ENCODE measurements at regions not wholly inside any gene's neighbourhood (a gene's known extent, or its start where the extent isn't known, plus 50 kb on each side); places are given as distances from the start of the nearest gene placed in this dataset.

DNA sequence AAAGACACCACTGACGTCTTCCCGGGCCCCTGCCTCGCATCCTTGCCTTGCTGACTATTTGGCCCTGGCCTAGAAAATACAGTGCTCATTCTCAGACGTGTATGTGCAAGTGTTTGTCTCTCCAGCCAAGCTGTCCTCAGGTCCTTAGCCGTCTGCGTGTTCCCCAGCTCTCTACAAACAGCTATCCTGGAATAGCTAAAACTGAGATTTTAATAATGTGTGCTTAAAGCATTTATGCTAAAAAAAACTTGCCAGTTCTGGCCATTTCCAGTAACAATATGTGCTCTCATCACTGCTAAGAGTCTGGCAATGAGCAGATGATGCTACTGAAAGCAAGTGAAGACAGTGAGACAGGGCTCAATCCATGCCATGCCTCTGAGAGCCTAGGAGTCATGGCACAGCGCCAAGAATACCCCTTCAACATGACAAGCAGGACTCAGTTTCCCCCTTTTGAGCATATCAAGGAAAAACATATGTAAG, 55.7 kb downstream of the IRF2BP2 start:
- H3K36me3 ChIP-seq (replicated peaks; ENCODE audit: control insufficient read depth, insufficient read depth, low read length) = no peaks in the 10 kb centered on the region
- no peak overlapping the region for H3K4me3 ChIP-seq (ENCODE audit: insufficient read depth, low read depth, low read length)
- DNase-seq = no peak
- H3K27me3 ChIP-seq (ENCODE audit: control insufficient read depth, insufficient read depth, low read length) = no peaks in the 10 kb centered on the region

DNA sequence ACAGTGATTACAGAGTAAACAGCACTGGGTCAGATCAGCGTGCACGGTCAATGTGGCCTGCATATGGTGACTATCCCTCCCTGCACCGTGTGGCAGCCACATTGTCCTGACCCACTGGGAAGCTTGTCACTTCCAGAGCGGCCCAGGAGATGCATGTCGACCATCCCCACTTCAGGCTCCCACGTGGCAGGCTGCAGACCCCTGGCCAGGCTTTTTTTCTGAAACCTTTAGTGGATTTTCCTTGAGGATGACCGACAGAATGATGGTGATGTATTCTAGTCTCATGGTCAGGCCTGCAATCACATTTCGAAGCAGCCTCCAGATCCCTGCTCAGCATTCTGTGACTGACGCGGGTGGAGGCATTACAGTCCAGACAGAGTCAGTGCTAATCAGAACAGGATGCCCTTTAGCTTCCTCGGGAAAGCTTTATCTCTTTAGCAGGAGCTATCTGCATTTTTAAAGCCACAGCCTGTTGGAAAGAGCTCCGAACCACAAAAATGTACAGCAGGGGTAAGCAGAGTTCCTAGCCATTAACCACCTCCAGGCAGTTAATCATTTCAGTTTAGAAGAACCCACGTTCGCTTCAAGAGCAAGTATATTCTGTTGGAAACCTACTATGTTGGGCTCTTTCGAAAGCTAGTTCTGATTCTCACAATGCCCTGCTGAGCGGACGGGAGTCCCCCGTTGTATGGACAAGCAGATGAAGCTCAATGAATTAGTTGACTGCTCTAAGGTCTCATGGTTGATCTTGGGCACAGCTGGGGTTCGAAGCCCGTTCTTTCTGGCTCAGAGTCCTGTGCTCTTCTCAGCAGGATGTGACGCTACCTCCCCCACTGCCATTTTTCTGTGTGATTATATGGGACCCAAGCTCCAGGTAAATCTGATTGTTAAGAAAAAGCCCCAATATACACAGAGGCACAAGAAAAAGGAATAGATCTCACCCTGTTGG, 56.5 kb downstream of the IRF2BP2 start:
- no peak for DNase-seq
- H3K27me3 ChIP-seq (ENCODE audit: control insufficient read depth, insufficient read depth, low read length) = no peaks in the 10 kb centered on the region
- H3K4me3 ChIP-seq (ENCODE audit: insufficient read depth, low read depth, low read length) = no peak overlapping the region
- H3K36me3 ChIP-seq (replicated peaks; ENCODE audit: control insufficient read depth, insufficient read depth, low read length) = no peaks in the 10 kb centered on the region

DNA sequence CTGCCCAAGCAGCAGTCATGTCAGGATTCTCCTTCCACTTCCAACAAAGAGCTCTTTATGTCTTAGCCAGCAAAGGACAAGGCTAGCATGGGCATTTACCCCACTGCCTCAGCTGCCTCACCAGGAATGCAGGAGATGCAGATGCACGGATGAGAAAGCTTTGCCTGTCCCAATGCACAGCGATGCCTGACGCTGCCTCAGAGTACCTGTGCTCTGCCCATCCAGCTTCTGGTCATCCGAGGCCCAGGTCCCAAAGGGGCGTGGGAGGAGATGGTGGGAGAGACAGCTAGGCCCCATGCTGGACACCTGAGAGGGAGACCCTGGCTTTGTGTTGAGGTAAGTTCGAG, 59.0 kb downstream of the IRF2BP2 start:
- H3K4me3 ChIP-seq (ENCODE audit: insufficient read depth, low read depth, low read length) = no peak overlapping the region

DNA sequence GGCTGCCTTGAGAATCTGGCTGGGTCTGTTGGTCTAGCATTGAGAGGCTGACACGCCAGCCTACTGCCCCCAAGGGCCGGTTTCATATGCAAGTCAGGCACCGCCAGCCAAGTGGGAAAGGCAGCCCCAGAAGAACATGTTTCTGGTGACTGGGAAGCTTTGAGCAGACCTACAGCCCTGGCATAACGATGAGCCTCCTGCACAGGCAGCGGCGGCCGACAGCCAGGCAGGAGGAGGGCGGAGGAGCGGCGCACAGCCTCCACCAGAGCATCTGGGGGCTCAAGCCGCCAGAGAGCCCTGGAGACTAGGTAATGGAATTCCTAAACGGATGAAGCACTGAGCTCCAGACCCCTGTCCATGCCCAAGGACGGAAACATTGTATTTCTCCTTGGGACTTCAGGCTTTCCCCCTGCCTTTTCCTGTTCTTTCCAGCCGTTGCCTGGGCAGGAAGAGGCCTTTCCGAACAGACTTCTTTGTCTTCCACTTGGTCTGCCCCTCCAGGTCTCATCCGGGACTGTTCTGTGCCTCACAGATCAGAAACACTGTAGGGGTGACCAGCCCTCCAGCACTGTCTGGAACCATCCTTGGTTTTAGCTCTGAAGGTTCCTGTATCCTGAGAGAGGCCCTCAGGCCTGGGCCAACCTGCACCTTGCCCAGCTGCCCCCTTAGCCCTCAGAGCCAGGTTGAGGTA, 59.5 kb downstream of the IRF2BP2 start:
- H3K27me3 ChIP-seq (ENCODE audit: control insufficient read depth, insufficient read depth, low read length) = no peaks in the 10 kb centered on the region
- H3K4me3 ChIP-seq (ENCODE audit: insufficient read depth, low read depth, low read length) = no peak overlapping the region
- no peak for DNase-seq
- H3K36me3 ChIP-seq (replicated peaks; ENCODE audit: control insufficient read depth, insufficient read depth, low read length) = no peaks in the 10 kb centered on the region

More for the DNA sequence above, 59.0 kb downstream of the IRF2BP2 start:
- Histone ChIP-seq H3K27me3 (ENCODE audit: control insufficient read depth, insufficient read depth, low read length) (no peaks in the 10 kb centered on the region), H3K36me3 (replicated peaks; ENCODE audit: control insufficient read depth, insufficient read depth, low read length) (no peaks in the 10 kb centered on the region)
- DNase-seq = no peak

DNA sequence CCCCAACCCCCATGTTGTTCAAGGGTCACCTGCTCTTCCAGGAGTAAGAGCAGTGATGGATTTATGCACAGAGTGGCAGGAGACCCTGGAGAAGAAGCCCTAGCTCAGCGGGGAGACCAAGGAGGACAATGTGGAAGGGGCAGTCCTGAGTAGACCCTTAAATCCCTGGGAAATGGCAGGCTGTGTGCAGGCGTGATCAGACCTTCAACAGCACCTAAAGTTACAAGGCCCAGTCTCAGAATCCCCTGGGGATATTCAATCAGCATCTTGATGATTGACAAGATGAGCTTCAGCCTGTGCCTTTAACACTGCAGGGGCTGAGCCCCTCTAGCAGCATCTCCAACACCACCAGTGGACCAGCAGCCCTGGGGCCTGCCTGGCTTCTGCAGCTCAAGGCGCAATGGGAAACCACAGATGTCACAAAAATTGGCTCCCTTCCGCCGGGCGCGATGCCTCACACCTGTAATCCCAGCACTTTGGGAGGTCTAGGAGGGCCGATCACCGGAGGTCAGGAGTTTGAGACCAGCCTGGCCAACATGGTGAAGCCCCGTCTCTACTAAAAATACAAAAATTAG, 60.4 kb downstream of the IRF2BP2 start:
- Histone ChIP-seq H3K27me3 (ENCODE audit: control insufficient read depth, insufficient read depth, low read length) (no peaks in the 10 kb centered on the region; the same call in 1 of the 2 replicates), H3K36me3 (replicated peaks; ENCODE audit: control insufficient read depth, insufficient read depth, low read length) (no peaks in the 10 kb centered on the region), H3K4me3 (ENCODE audit: insufficient read depth, low read depth, low read length) (no peak overlapping the region)
- no peak for DNase-seq

DNA sequence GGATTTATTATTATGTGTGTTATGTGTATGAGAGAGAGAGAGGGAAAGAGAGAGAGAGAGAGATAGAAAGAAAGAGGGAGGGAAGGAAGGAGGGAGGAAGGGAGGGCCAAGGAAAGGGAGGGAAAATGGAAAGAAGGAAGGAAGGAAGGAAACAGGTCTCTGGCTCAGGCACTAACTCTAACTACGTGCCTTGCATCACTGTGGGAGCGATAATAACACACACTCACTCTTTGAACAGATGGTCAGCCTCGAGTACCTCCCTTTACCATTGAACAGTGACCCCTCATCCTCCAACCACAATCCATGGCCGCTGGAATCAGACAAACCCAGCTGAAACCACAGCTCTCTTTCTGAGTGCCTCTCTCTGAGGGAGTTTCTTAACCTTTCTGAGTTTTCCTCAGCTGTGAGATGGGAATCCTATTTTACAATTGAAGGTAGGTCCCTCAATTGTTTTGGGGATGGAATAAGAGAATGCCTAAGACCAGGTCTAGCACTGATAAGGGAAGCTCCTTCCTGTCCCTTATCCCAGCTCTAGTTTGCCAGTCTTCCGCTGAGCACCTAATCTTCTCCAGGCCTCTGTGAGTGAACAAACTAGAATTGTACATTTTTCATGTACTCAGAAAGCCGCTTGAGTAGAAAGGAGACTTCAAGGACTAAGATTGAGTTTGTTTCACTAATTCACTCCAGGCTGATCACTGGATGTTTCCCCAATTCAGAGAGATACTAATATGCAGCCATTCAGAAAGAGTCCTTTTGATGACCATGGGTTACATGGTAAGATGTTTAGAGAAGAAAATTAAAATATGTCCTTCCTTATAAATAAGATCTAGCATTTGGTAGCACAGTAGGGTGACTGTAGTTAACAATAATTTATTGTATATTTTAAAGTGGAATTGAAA, 62.8 kb downstream of the IRF2BP2 start:
- H3K36me3 ChIP-seq (replicated peaks; ENCODE audit: control insufficient read depth, insufficient read depth, low read length) = no peaks in the 10 kb centered on the region
- H3K27me3 ChIP-seq (ENCODE audit: control insufficient read depth, insufficient read depth, low read length) = no peaks in the 10 kb centered on the region; the same call in 1 of the 2 replicates
- no peak overlapping the region for H3K4me3 ChIP-seq (ENCODE audit: insufficient read depth, low read depth, low read length)
- DNase-seq = no peak

DNA sequence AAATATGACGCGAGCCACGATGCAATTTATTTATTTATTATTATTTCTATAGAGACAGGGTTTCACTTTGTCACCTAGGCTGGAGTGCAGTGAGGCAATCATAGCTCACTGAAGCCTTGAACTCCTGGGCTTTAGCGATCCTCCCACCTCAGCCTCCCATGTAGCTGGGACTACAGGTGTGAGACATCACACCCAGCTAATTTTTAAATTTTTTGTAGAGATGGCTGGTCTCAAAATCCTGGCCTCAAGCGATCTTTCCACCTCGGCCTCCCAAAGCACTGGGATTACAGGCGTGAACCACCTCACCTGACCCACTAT, 63.6 kb downstream of the IRF2BP2 start:
- DNase-seq = no peak
- Histone ChIP-seq H3K4me3 (ENCODE audit: insufficient read depth, low read depth, low read length) (no peak overlapping the region), H3K36me3 (replicated peaks; ENCODE audit: control insufficient read depth, insufficient read depth, low read length) (no peaks in the 10 kb centered on the region), H3K27me3 (ENCODE audit: control insufficient read depth, insufficient read depth, low read length) (no peaks in the 10 kb centered on the region; the same call in 1 of the 2 replicates)

DNA sequence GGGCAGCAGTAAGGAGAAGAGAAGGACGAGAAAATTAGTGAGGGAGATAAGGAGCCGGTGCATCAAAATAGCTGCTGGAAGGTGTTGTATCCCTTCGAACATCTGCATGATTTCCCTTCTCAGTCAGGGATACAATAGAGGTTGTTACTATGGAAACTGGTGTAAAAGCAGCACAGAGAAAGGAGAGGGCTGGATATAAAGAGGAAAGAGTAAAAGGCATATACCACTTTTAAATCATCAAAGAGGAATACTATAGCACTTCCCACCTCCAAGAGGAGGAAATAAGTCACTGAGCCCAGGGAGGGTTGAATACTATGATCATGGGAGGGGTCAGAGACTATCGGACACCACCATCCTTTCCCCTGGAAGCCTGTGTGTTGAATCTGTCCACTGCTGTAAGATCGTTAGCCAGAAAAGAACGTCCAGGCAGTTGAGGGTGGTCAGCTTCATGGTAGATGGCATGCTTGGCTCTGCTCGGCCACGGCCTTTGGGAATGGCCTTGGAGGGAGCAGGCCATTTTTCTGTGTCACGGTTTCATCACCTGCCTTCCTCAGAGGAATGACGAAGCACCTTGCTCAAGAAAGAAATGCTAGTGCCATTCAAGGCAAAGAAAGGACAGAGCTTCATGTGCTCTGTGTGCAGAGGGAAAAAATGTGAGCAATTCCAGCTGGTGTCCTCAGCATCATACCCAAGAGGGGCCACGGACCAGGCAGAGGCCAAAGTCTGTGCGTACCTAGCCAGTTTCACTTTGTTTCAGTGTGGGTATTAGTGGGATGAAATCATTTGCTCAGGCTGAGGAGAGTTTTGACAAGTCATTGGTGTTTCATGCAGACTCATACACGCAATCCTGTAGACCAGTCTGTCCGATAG, 64.2 kb downstream of the IRF2BP2 start:
- Histone ChIP-seq H3K4me3 (ENCODE audit: insufficient read depth, low read depth, low read length) (no peak overlapping the region), H3K36me3 (replicated peaks; ENCODE audit: control insufficient read depth, insufficient read depth, low read length) (no peaks in the 10 kb centered on the region), H3K27me3 (ENCODE audit: control insufficient read depth, insufficient read depth, low read length) (no peaks in the 10 kb centered on the region; the same call in 1 of the 2 replicates)
- no peak for DNase-seq

DNA sequence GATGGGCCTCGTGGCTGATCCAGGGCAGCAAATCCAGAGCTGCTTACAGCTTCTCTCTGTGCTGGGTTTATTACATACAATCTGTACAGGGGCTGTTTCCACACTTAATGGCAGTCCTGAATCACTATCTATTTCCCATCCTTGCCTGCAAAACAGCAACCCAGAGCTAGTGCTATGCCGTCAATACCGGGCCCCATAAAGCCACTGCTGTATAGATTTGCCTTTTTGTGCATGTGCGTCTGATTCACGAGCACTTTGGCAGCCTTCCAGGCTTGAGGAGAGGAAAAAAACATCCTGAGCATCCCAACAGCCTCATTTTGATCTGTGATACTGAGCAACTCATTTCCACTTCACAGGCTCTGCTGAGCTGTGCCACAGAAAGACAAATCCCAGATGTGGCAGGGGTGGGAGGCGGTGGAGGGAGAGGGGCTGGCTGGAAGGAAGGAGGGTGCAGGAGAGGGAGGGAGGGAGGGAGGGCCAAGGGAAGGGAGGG, 65.2 kb upstream of the TARBP1 start:
- no peak for DNase-seq
- H3K36me3 ChIP-seq (replicated peaks; ENCODE audit: control insufficient read depth, insufficient read depth, low read length) = no peaks in the 10 kb centered on the region
- H3K4me3 ChIP-seq (ENCODE audit: insufficient read depth, low read depth, low read length) = no peak overlapping the region
- H3K27me3 ChIP-seq (ENCODE audit: control insufficient read depth, insufficient read depth, low read length) = no peaks in the 10 kb centered on the region; the same call in 1 of the 2 replicates

DNA sequence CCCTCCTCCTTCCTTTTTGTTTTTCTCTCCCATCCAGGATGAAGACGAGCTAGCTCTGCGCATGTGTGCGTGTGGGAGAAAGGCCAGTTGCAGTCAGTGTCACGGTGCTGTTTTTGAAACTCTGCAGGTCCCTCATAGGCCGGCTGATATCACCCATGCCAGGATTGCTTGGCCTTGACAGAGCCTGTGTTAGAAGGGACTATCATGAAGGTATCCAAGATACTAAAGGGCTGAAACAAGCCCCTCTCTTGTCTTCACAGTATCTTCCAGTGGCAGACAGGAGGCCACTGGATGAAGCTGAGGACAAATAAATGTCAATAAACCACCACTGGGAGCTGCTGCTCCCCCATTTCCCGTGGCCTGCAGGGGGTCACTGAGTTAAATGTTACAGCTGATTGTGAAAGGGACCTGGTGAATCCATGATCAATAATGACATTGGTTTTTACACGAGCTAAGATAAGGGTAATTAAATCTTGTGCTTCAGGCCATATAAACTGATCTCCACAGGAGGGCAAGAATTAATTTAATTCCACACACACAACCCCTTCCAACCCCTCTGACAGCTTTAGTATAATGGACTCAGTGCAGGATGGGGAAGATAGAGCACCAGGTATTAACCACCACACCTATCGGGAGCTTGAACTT, 64.6 kb upstream of the TARBP1 start:
- no peaks in the 10 kb centered on the region; the same call in 1 of the 2 replicates for H3K27me3 ChIP-seq (ENCODE audit: control insufficient read depth, insufficient read depth, low read length)

DNA sequence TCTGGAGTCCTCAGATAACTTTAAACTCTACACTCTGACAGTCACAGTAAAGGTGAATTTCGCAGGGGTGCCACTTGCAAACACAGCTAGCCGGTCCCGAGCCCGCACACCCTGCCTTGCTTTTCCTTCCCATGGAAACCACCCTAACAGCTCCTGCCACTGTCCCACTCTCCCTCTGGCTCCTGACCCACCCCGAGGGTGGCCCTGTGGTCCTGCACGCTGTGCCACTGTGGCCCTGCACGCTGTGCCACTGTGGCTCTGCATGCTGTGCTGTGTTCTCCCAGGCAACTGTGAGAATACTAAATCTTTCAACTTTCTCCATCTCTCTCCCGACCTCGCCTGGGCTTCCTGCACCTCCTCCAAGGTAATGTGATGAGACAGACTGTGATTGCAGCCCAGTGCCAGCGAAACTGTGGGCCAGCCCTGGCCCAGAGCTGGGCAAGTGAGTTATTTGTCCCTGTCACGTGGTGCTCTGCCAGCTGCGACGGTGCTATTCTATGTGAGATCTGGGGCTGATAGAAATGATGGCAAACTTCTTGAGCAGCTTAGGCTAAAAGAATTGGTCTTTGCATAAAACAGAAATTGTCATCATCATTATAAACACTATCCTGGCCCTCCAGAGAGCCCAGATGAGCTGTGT, 63.4 kb upstream of the TARBP1 start:
- no peak for DNase-seq
- H3K4me3 ChIP-seq (ENCODE audit: insufficient read depth, low read depth, low read length) = no peak overlapping the region
- H3K27me3 ChIP-seq (ENCODE audit: control insufficient read depth, insufficient read depth, low read length) = no peaks in the 10 kb centered on the region; the same call in 1 of the 2 replicates
- no peaks in the 10 kb centered on the region for H3K36me3 ChIP-seq (replicated peaks; ENCODE audit: control insufficient read depth, insufficient read depth, low read length)

More for the DNA sequence above, 64.6 kb upstream of the TARBP1 start:
- Histone ChIP-seq H3K4me3 (ENCODE audit: insufficient read depth, low read depth, low read length) (no peak overlapping the region), H3K36me3 (replicated peaks; ENCODE audit: control insufficient read depth, insufficient read depth, low read length) (no peaks in the 10 kb centered on the region)
- DNase-seq = no peak

DNA sequence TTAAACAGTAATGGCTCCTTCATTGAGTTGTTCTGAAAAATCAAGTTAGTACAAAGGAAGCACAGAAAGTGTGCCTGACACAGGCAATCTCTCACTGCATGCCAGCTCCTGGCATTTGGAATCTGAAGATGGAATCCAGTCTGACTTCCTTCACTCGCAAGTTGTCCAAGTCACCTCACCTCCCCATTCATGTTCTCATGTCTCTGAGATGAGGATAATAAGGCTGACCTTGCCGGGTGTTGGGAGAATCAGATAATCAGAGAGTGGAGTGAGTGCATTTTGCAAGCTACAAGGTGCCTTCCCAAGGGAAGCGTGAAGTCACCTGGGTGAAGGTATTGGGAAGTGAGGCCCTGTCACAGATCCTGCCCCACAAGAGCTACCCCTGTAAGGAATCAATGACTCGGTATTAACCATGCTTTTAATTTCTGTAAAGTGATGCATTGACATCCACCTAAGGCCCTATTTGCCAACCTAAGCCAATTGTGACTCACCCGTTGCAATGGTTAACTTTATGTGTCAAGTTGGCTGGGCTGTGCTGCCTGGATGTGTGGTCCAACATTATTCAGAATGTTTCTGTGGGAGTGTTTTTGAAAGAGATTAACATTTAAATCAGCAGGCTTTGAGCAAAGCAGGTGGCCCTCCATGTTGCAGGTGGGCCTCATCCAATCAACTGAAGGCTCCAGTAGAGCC, 62.5 kb upstream of the TARBP1 start:
- no peaks in the 10 kb centered on the region for H3K36me3 ChIP-seq (replicated peaks; ENCODE audit: control insufficient read depth, insufficient read depth, low read length)
- DNase-seq = no peak
- H3K27me3 ChIP-seq (ENCODE audit: control insufficient read depth, insufficient read depth, low read length) = no peaks in the 10 kb centered on the region; the same call in 1 of the 2 replicates
- H3K4me3 ChIP-seq (ENCODE audit: insufficient read depth, low read depth, low read length) = no peak overlapping the region

All from H7 (cell line).